GM12875 (cell line): ENCODE measurements at regions not wholly inside any gene's neighbourhood (a gene's known extent, or its start where the extent isn't known, plus 50 kb on each side); places are given as distances from the start of the nearest gene placed in this dataset.
"Not testable (repeated sequence)": the region's sequence is repeated elsewhere in the genome, so short reads cannot be mapped to it uniquely, and the experiment has no call there.

Source experiments
- H3K4me3 ChIP-seq: one replicate; pipeline ENCODE4 v1.5.1; 2011; ENCODE audit warnings: low read depth, low read length, control low read depth
- CTCF ChIP-seq: IDR thresholded peaks from 2 replicates; pipeline ENCODE4 v1.5.1; 2011; ENCODE audit warnings: low read depth, mild to moderate bottlenecking, control low read depth, inconsistent platforms, low read length, moderate library complexity, borderline replicate concordance; ENCODE audit not compliant: insufficient read depth

GRCh38 chr15:91413142-91413541 lies 313.1 kb downstream of the SV2B start:
- H3K4me3 ChIP-seq: no peak overlapping the region
- no peak for TF ChIP-seq CTCF

- no peak for TF ChIP-seq CTCF
- no peak overlapping the region for H3K4me3 ChIP-seq
Measured at GRCh38 chr15:91414124-91414523, 314.1 kb downstream of the SV2B start.

- not testable (repeated sequence) for H3K4me3 ChIP-seq
Measured at GRCh38 chr15:91415258-91415657, 315.2 kb downstream of the SV2B start.

- H3K4me3 ChIP-seq: no peak overlapping the region
- TF ChIP-seq CTCF: no peak
Measured at GRCh38 chr15:91420689-91421088, 320.6 kb downstream of the SV2B start.

GRCh38 chr15:91422797-91423196 lies 322.7 kb downstream of the SV2B start:
- TF ChIP-seq CTCF: no peak
- H3K4me3 ChIP-seq: no peak overlapping the region

GRCh38 chr15:91424001-91424400 lies 323.9 kb downstream of the SV2B start:
- no peak for TF ChIP-seq CTCF
- no peak overlapping the region for H3K4me3 ChIP-seq

- no peak overlapping the region for H3K4me3 ChIP-seq
- no peak for TF ChIP-seq CTCF
Measured at GRCh38 chr15:91426412-91426811, 326.4 kb downstream of the SV2B start.

GRCh38 chr15:91429973-91430372 lies 329.9 kb downstream of the SV2B start:
- no peak for TF ChIP-seq CTCF
- H3K4me3 ChIP-seq: no peak overlapping the region
